Sigmoid colon (tissue), 6 donors: ENCODE measurements at regions not wholly inside any gene's neighbourhood (a gene's known extent, or its start where the extent isn't known, plus 50 kb on each side); places are given as distances from the start of the nearest gene placed in this dataset.

ENCODE experiments used
- DNase-seq: peaks from one replicate; pipeline ENCODE4 v3.0.0-alpha.2; 2019
- H3K27ac ChIP-seq, 4 donors: fragments of 200-600 bp; sonication (generic); one replicate each; pipeline ENCODE4 v1.5.1; 2016 to 2019; ENCODE audit warnings: mild to moderate bottlenecking in 1 of 4
- H3K27me3 ChIP-seq, 3 donors: fragments of 200-600 bp; sonication (generic); one replicate each; pipeline ENCODE4 v1.5.1; 2019; ENCODE audit warnings: mild to moderate bottlenecking in 1 of 3
- H3K36me3 ChIP-seq, 4 donors: fragments of 200-600 bp; sonication (generic); one replicate each; pipeline ENCODE4 v1.5.1; 2016 to 2019
- H3K4me1 ChIP-seq, 4 donors: fragments of 200-600 bp; sonication (generic); one replicate each; pipeline ENCODE4 v1.5.1; 2017 to 2019
- H3K4me3 ChIP-seq, 4 donors: fragments of 200-600 bp; sonication (generic); one replicate each; pipeline ENCODE4 v1.5.1; 2017 to 2019; ENCODE audit warnings: mild to moderate bottlenecking in 2 of 4, moderate library complexity in 1 of 4
- H3K9me3 ChIP-seq, 4 donors: fragments of 200-600 bp in 3 of 4; sonication (generic) in 3 of 4; one replicate each; pipeline versions ENCODE4 v1.5.1 to v1.6.1; 2013 to 2019
- CTCF ChIP-seq, 4 experiments: fragments of 450-650 bp in 3 of 4; fragments of 200-600 bp in 1 of 4; IDR thresholded peaks; one replicate each; pipeline ENCODE4 v1.5.1; 2016 to 2019; ENCODE audit warnings: antibody characterized with exemption in 4 of 4, mild to moderate bottlenecking in 3 of 4, moderate library complexity in 2 of 4
- EP300 ChIP-seq, 4 donors: sonication (generic); formaldehyde crosslinking; IDR thresholded peaks; one replicate each; pipeline ENCODE4 v1.6.1; 2017; ENCODE audit warnings: antibody characterized with exemption in 4 of 4
- POLR2A ChIP-seq, 2 donors: fragments of 450-650 bp; IDR thresholded peaks; one replicate each; pipeline ENCODE4 v1.6.1; 2016; ENCODE audit warnings: antibody characterized with exemption in 2 of 2, mild to moderate bottlenecking in 2 of 2, moderate library complexity in 2 of 2
- POLR2AphosphoS5 ChIP-seq, 4 donors: sonication (generic); formaldehyde crosslinking; IDR thresholded peaks; one replicate each; pipeline ENCODE4 v1.6.1; 2017; ENCODE audit warnings: antibody characterized with exemption in 4 of 4
- WGBS, 2 donors: extraction: QIAGEN DNeasy Blood & Tissue Kit; methylation state at CpG; one replicate each; pipeline ENCODE4 v1.1.7; 2013; 5-methylcytosine and 5-hydroxymethylcytosine counted together
- intact Hi-C: fragments of 100-400 bp; cut with DNase I; formaldehyde crosslinking; loops from one replicate; pipeline ENCODE4 v1.15.1; 2023
- donor health status: healthy with polysubstance abuse.
- donor health status: healthy.

GRCh38 chr16:17926461-17926860 lies 410.1 kb downstream of the NPIPA8 start:
- Histone ChIP-seq H3K4me1 (no peaks in the 10 kb centered on the region), H3K9me3 (peaks cover 0 to 13% (median 3%) of the 10 kb centered on the region in 4 donors), H3K27ac (no peak overlapping the region), H3K36me3 (no peaks in the 10 kb centered on the region), H3K27me3 (no peaks in the 10 kb centered on the region), H3K4me3 (no peak overlapping the region)
- intact Hi-C loops: no loop called here
- no peak for TF ChIP-seq EP300 (IDR thresholded peaks at IDR 0.05)
- no peak for TF ChIP-seq CTCF (IDR thresholded peaks at IDR 0.05)
- TF ChIP-seq POLR2A (IDR thresholded peaks at IDR 0.05): no peak
- no peak for TF ChIP-seq POLR2AphosphoS5 (IDR thresholded peaks at IDR 0.05)
- WGBS, 2 donors: 70 to 75% methylated on average over 5 of the region's 5 CpGs
- DNase-seq: no peak

GRCh38 chr16:17925761-17926160 lies 410.8 kb downstream of the NPIPA8 start:
- Histone ChIP-seq H3K27ac (no peak overlapping the region), H3K9me3 (peaks cover 0 to 15% (median 3%) of the 10 kb centered on the region in 4 donors), H3K4me1 (no peaks in the 10 kb centered on the region), H3K27me3 (no peaks in the 10 kb centered on the region), H3K36me3 (no peaks in the 10 kb centered on the region), H3K4me3 (no peak overlapping the region)
- no peak for DNase-seq
- 93 to 95% methylated on average over 6 of the region's 6 CpGs for WGBS, 2 donors
- TF ChIP-seq CTCF (IDR thresholded peaks at IDR 0.05) (no peak), POLR2AphosphoS5 (IDR thresholded peaks at IDR 0.05) (no peak), EP300 (IDR thresholded peaks at IDR 0.05) (no peak), POLR2A (IDR thresholded peaks at IDR 0.05) (no peak)
- intact Hi-C loops: no loop called here

GRCh38 chr16:17921357-17921978 lies 415.1 kb downstream of the NPIPA8 start:
- H3K27me3 ChIP-seq: no peaks in the 10 kb centered on the region
- WGBS, 2 donors: 17 to 62% methylated on average over 2 of the region's 2 CpGs
- no peaks in the 10 kb centered on the region for H3K4me1 ChIP-seq
- H3K9me3 ChIP-seq: peaks cover 0 to 18% (median 5%) of the 10 kb centered on the region in 4 donors
- H3K4me3 ChIP-seq: no peak overlapping the region
- no peak for TF ChIP-seq EP300 (IDR thresholded peaks at IDR 0.05)
- TF ChIP-seq POLR2A (IDR thresholded peaks at IDR 0.05): no peak
- no peak for TF ChIP-seq POLR2AphosphoS5 (IDR thresholded peaks at IDR 0.05)
- TF ChIP-seq CTCF (IDR thresholded peaks at IDR 0.05): no peak
- H3K27ac ChIP-seq: no peak overlapping the region
- DNase-seq: no peak
- intact Hi-C loops: no loop called here
- no peaks in the 10 kb centered on the region for H3K36me3 ChIP-seq

- Histone ChIP-seq H3K4me3 (no peak overlapping the region), H3K27me3 (no peaks in the 10 kb centered on the region), H3K9me3 (peaks cover 0 to 16% (median 10%) of the 10 kb centered on the region in 4 donors), H3K36me3 (no peaks in the 10 kb centered on the region), H3K27ac (no peak overlapping the region), H3K4me1 (no peaks in the 10 kb centered on the region)
- DNase-seq: no peak
- intact Hi-C loops: no loop called here
- WGBS, 2 donors: 16 to 61% methylated on average over 3 of the region's 3 CpGs
- no peak for TF ChIP-seq EP300 (IDR thresholded peaks at IDR 0.05)
- no peak for TF ChIP-seq POLR2A (IDR thresholded peaks at IDR 0.05)
- no peak for TF ChIP-seq POLR2AphosphoS5 (IDR thresholded peaks at IDR 0.05)
- TF ChIP-seq CTCF (IDR thresholded peaks at IDR 0.05): no peak
These were observed 419.1 kb downstream of the NPIPA8 start for GRCh38 chr16:17917316-17918019.
